GM21825 (cell line): ENCODE measurements at regions not wholly inside any gene's neighbourhood (a gene's known extent, or its start where the extent isn't known, plus 50 kb on each side); places are given as distances from the start of the nearest gene placed in this dataset.

Experiments used
- ATAC-seq: cut with Tn5 transposase; IDR thresholded peaks from one replicate; pipeline ENCODE4 v1.9.1; 2021; ENCODE audit warnings: mild to moderate bottlenecking, moderate library complexity; ENCODE audit not compliant: unreplicated experiment

- ATAC-seq = no peak
These were observed 67.6 kb downstream of the HTR1A start for GRCh38 chr5:63894690-63895089.

GRCh38 chr5:63878788-63879187 lies 83.5 kb downstream of the HTR1A start:
- no peak for ATAC-seq

GRCh38 chr5:63877961-63878360 lies 84.3 kb downstream of the HTR1A start:
- no peak for ATAC-seq

GRCh38 chr5:63860379-63860778 lies 101.9 kb downstream of the HTR1A start:
- no peak for ATAC-seq

GRCh38 chr5:63854076-63854475 lies 108.2 kb downstream of the HTR1A start:
- no peak for ATAC-seq

- no peak for ATAC-seq
These were observed 119.1 kb downstream of the HTR1A start for GRCh38 chr5:63843190-63843589.

DNA sequence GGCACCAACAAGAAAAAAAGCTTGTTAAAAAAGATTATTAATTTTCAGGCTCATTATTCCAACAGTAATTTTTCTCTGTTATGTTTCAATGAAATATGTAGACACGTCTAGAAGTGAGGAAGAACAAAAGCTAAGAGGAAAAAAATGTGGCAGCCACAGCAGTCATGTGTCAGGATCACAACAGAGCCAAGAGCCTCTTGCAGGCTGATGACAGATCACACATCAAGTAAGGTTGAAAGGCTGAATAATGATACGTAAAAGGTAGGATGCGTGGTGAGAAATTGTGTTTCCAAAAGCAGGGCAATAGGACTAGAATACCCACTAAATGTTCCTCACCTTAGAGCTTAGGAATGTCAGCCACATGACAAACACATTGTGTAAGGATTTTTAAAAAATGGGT lies 124.8 kb downstream of the HTR1A start:
- ATAC-seq = no peak

DNA sequence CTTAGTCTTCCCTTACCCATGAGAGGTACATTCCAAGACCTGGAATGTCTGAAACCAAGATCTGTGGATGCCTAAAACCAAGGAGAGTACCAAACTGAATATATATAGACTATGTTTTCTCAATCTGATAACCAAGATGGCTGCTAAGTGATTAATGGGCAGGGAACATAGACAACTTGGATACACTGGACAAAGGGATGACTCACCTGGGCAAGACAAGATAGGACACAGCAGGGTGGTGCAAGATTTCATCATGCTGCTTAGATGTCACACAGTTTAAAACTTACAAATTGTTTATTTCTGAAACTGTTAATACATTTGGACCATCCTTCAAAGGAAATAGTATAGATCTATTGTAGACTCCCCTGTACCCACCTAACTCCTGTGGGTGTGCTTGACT lies 130.9 kb downstream of the HTR1A start:
- ATAC-seq = no peak

- ATAC-seq = no peak
These were observed 136.3 kb downstream of the HTR1A start for GRCh38 chr5:63825984-63826383.

- no peak for ATAC-seq
These were observed 138.7 kb downstream of the HTR1A start for GRCh38 chr5:63823583-63823982.

- no peak for ATAC-seq
These were observed 139.6 kb downstream of the HTR1A start for GRCh38 chr5:63822614-63823013.

GRCh38 chr5:63820577-63820976 lies 141.7 kb downstream of the HTR1A start:
- no peak for ATAC-seq

DNA sequence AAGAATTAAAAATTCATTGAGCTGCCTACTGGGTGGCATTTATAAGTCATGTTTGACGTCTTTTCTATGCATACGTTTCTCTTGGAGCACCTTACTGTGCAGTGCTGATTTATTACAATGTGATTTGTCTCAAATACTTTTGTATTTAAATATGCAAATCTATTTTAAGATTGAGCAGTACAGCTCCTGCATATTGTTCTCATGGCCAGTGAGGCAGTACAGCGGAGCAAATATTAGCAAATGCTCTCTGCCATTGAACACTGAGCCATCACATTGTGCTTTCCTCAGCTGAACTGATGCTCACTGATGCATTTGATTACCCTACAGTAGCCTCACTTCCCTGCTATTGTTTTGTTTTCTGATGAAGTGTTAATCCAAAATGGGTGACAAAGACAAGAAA lies 149.6 kb downstream of the HTR1A start:
- ATAC-seq = no peak

DNA sequence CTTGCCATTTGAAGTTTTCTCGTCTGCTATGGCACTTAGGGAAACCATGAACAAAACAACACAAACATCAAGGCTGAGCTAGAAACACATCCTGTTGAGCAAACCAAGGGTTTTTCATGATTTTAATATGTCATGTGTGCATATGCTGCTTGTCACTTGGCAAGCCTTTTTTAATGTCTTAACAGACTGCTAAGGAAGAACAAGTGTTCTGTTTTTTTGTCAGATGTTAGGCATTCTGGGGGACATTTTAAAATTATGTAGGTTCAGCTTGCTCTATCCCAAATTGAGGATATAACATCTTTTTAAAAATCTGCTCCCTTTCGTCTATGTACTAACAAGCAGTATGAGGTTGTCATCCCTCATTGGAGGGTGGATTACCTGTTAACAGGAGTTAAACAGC lies 150.3 kb downstream of the HTR1A start:
- ATAC-seq = no peak

- no peak for ATAC-seq
These were observed 151.0 kb downstream of the HTR1A start for GRCh38 chr5:63811286-63811685.

GRCh38 chr5:63805151-63805550 lies 157.1 kb downstream of the HTR1A start:
- ATAC-seq = no peak

DNA sequence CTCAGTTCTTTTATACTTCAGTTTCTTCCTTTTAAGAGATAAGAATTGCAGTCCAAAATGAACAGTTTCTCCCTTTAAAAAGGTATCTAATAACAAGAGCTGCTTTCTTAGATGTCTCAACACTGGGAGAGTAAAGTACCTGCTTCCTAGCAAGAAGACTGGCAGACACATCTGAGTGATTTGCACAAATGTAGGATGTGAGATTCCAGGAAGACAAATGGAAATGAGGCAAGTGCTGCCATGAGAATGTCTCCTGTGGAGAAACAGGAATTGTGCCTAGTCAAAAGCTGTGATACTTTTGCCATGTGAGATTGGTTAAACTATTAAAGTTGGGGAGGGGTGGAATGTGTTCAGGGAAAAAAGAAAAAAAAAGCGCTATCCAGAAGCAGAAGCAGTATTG lies 159.1 kb downstream of the HTR1A start:
- no peak for ATAC-seq

DNA sequence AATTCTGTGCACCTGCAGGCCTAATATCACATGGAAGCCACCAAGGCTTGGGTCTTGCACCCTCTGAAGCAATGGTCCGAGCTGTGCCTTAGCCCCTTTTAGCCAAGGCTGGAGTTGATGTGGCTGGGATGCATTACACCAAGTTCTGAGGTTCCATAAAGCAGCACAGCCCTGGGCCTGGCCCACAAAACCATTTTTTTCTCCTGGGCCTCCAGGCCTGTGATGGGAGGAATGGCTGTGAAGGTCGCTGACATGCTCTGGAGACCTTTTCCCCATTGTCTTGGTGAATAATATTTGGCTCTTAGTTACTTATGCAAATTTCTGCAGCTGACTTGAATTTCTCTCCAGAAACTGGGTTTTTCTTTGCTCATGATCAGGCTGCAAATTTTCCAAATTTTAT lies 167.3 kb downstream of the HTR1A start:
- ATAC-seq = no peak

DNA sequence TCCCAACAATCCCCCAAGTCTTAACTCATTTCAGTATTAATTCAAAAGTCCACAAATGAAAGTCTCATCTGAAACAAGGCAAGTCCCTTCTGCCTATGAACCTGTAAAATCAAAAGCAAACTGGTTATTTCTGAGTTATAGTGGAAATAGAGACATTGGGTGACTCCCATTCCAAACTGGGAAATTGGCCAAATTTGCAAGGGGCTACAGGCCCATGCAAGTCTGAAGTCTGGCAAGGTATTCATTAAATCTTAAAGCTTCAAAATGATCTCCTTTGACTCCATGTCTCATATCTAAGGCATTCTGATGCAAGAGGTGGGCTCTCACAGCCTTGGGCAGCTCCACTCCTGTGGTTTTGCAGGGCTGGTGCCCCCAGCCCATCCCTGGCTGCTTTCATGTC lies 167.9 kb downstream of the HTR1A start:
- ATAC-seq = no peak

GRCh38 chr5:63774939-63775338 lies 187.3 kb downstream of the HTR1A start:
- no peak for ATAC-seq

DNA sequence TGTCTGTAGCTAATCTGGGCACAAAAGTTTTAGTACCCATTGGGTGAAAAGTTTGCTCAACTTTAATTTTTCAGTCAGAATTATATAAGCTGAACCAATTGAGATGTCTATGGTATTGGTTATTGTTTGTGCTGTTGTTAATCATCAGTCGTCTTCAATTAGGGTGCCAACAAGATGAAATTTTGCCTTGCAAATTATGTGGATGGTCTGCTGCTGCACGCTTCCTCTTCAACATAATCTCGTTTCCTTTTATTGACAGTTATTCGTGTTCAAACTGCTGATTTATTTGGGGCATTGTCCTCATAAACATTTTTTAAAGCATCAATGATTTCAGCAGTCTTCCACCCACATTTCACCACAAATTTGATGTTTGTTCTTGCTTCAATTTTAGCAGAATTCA lies 194.0 kb downstream of the HTR1A start:
- no peak for ATAC-seq

DNA sequence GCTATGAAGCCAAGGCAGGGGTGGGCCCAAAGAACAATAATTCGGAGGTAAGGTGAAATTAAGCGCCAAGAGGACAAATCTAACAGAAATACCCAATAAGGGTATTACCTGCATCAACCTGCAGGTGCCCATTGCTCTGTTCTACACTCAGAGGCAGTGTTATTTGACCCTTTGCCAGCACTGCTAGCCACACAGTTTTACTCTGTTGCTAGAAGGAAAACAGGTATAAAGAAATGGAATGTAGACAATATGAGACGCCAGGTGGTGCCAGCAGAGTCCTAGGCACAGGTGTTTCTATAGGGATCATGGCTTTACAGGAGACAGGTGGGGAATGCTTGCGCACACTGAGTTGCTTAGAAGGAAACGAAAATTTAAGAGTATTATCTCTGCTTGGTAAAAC lies 201.3 kb downstream of the HTR1A start:
- no peak for ATAC-seq

- no peak for ATAC-seq
These were observed 219.0 kb downstream of the HTR1A start for GRCh38 chr5:63743096-63743798.
